ENCODE measurements at regions not wholly inside any gene's neighbourhood (a gene's known extent, or its start where the extent isn't known, plus 50 kb on each side); places are given as distances from the start of the nearest gene placed in this dataset.

DNA sequence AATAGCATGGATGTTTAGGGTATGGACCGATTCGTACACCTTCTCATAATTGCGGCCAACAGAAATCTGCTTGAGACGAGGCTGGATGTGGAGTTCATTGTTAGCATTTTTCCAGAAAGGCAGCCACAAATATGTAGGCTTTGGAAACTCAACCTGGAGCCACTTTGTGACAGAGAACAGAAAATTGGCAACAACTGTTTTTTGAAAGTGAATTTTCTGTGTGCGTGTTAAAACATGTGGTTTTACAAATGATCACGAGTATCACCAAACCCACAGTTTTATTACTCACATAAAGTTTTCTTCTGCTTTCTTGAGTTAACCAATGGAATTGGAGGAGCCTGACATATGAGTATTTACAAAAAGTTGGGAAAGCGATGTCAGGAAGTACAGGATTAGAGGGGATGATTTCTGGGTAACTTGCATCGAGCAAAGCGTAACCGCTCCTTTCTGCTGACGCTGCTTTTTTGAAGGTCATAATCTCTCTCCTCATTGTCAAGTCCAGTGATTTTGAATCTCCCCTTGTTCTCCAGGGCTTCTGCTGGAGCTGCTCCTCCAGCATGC lies 138.5 kb upstream of the TAF11L2 start:
- Histone ChIP-seq H3K27me3 (ENCODE audit: control insufficient read depth in 2 of 2, insufficient read depth in 2 of 2, low read length in 2 of 2) (no peaks in the 10 kb centered on the region), H4K20me1 (replicated peaks; ENCODE audit: control insufficient read depth, extremely low read depth, insufficient read depth, low read length) (no peaks in the 10 kb centered on the region), H3K4me3 (replicated peaks in 1 of 3; ENCODE audit: insufficient read depth in 1 of 3, low read depth in 1 of 3, low read length in 3 of 3) (no peak overlapping the region), H3K79me2 (ENCODE audit: control insufficient read depth, insufficient read depth, low read length) (no peaks in the 10 kb centered on the region), H2AFZ (ENCODE audit: low read depth, low read length) (no peak overlapping the region), H3K4me1 (ENCODE audit: control insufficient read depth, extremely low read depth, insufficient read depth, low read length) (no peaks in the 10 kb centered on the region), H3K4me2 (ENCODE audit: insufficient read depth, low read length) (no peak overlapping the region), H3K27ac (ENCODE audit: insufficient read depth, low read depth, low read length) (no peak overlapping the region), H3K9me1 (replicated peaks; ENCODE audit: control insufficient read depth, extremely low read depth, insufficient read depth, low read length) (no peaks in the 10 kb centered on the region), H3K9ac (replicated peaks; ENCODE audit: extremely low read depth, insufficient read depth, low read length) (no peak overlapping the region), H3K9me3 (replicated peaks; ENCODE audit: control insufficient read depth, insufficient read depth, low read length) (no peaks in the 10 kb centered on the region), H3K36me3 (ENCODE audit: control insufficient read depth in 2 of 2, extremely low read depth in 1 of 2, insufficient read depth in 2 of 2, low read length in 2 of 2) (no peaks in the 10 kb centered on the region)
- FAIRE-seq (no peak), DNase-seq (ENCODE audit: low read depth, low spot score) (no peak)
- no peak for TF ChIP-seq JUN (IDR thresholded peaks at IDR 0.05; ENCODE audit: borderline replicate concordance, insufficient read depth, insufficient read length, low read depth)
- TF ChIP-seq, protein P1, sequence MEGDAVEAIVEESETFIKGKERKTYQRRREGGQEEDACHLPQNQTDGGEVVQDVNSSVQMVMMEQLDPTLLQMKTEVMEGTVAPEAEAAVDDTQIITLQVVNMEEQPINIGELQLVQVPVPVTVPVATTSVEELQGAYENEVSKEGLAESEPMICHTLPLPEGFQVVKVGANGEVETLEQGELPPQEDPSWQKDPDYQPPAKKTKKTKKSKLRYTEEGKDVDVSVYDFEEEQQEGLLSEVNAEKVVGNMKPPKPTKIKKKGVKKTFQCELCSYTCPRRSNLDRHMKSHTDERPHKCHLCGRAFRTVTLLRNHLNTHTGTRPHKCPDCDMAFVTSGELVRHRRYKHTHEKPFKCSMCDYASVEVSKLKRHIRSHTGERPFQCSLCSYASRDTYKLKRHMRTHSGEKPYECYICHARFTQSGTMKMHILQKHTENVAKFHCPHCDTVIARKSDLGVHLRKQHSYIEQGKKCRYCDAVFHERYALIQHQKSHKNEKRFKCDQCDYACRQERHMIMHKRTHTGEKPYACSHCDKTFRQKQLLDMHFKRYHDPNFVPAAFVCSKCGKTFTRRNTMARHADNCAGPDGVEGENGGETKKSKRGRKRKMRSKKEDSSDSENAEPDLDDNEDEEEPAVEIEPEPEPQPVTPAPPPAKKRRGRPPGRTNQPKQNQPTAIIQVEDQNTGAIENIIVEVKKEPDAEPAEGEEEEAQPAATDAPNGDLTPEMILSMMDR (IDR thresholded peaks at IDR 0.05; ENCODE audit: extremely low read depth in 1 of 2, insufficient read depth in 1 of 2, low read depth in 1 of 2, low read length in 2 of 2) = no peak
- TF ChIP-seq MYC (IDR thresholded peaks at IDR 0.05; ENCODE audit: low read depth, low read length) = no peak
- no peak for TF ChIP-seq POLR2A (IDR thresholded peaks at IDR 0.05; ENCODE audit: low read depth, low read length)
- TF ChIP-seq EZH2 (IDR thresholded peaks at IDR 0.05; ENCODE audit: borderline replicate concordance, low read depth, low read length, severe bottlenecking) = no peak
- no peak for TF ChIP-seq FOS (IDR thresholded peaks at IDR 0.05; ENCODE audit: borderline replicate concordance, insufficient read depth, low read length)
- no peak for TF ChIP-seq POLR2AphosphoS5 (IDR thresholded peaks at IDR 0.05; ENCODE audit: insufficient read depth, low read depth, low read length)
- TF ChIP-seq GATA2 (IDR thresholded peaks at IDR 0.05; ENCODE audit: insufficient read depth, insufficient read length, low read depth, low read length) = no peak
- TF ChIP-seq, protein P2, sequence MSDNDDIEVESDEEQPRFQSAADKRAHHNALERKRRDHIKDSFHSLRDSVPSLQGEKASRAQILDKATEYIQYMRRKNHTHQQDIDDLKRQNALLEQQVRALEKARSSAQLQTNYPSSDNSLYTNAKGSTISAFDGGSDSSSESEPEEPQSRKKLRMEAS (IDR thresholded peaks at IDR 0.05; ENCODE audit: insufficient read depth, insufficient read length) = no peak
- intact Hi-C loops (cut with micrococcal nuclease) = no loop called here
- BruUV-seq (replicated peaks) = no TSS peak
- ChIA-PET CTCF (no interaction called here), POLR2A (no interaction called here)
- dilution Hi-C loops (cut with MboI; ENCODE audit: extremely low pct_ligation_motif_present, low sequenced_read_pairs) = no loop called here
